ENCODE measurements at regions not wholly inside any gene's neighbourhood (a gene's known extent, or its start where the extent isn't known, plus 50 kb on each side); places are given as distances from the start of the nearest gene placed in this dataset.

DNA sequence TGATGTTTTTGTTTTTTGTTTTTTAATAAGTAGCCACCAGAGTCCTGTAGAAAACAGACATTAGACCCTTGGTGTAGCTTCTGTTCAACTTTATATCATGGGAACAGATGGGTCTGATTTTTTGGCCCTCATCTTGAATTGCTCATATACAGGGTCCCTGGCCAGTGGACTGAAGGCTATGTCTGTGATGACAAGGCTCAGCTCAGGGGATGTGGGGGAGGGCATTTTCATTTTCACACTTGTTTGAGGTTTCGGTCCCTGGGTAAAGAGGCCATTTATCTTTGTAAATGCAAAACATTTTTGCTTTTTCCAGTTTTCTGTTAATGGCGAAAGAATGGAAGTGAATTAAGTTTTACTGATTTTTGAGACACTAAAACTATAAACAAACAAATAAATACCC is 257.6 kb upstream of the PHYHIPL start:
- TF ChIP-seq, protein P1, sequence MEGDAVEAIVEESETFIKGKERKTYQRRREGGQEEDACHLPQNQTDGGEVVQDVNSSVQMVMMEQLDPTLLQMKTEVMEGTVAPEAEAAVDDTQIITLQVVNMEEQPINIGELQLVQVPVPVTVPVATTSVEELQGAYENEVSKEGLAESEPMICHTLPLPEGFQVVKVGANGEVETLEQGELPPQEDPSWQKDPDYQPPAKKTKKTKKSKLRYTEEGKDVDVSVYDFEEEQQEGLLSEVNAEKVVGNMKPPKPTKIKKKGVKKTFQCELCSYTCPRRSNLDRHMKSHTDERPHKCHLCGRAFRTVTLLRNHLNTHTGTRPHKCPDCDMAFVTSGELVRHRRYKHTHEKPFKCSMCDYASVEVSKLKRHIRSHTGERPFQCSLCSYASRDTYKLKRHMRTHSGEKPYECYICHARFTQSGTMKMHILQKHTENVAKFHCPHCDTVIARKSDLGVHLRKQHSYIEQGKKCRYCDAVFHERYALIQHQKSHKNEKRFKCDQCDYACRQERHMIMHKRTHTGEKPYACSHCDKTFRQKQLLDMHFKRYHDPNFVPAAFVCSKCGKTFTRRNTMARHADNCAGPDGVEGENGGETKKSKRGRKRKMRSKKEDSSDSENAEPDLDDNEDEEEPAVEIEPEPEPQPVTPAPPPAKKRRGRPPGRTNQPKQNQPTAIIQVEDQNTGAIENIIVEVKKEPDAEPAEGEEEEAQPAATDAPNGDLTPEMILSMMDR (IDR thresholded peaks at IDR 0.05), result no peak
- H3K4me1 ChIP-seq (ENCODE audit: control insufficient read depth in 1 of 2, low read depth in 2 of 2), result peaks cover 0 to 19% of the 10 kb centered on the region in 2 donors
- H3K27me3 ChIP-seq (replicated peaks; ENCODE audit: insufficient read depth), result no peaks in the 10 kb centered on the region
- no peak overlapping the region for H3K27ac ChIP-seq
- ATAC-seq (ENCODE audit: insufficient number of reproducible peaks, low FRiP score, low read depth) (no peak), DNase-seq (ENCODE audit: low spot score) (no peak)
- no peaks in the 10 kb centered on the region for H3K9me3 ChIP-seq
- H3K36me3 ChIP-seq, result no peaks in the 10 kb centered on the region
- H3K4me3 ChIP-seq, result no peak overlapping the region

DNA sequence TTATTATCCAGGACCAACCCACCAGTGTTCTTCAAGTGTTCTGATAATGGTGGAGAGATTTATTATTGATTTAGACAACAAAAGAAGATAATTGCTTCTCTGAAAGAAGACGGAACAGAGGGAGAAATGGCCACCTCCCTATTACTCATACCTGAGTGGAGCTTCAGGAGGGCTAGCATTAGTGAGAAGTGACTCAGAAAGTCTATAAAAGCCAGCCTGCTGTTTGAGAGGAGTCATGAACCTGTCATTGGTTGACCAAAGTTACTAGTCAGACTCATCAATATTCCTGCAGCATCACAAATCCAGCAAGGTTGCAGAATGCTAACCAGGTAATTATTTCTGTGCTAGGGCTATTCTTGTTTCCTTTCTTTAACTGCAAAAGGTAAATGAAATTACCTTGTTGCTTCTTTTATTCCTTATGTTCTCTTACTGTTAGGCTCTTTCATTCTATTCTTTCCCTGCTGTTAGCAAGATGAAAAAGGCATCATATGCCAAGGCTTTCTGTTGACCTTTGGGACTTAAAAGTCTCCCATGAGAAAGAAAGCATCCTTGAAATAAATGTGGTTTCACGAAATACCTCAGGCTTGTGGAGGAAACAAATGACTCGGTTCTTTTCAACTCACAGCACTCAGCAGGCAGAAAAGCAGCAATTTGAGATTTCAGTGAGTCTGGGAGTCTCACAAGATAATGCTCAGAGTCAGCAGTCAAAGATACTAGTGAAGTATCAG is 256.4 kb upstream of the PHYHIPL start:
- Histone ChIP-seq H3K4me1 (ENCODE audit: control insufficient read depth in 1 of 2, low read depth in 2 of 2) (peaks cover 0 to 19% of the 10 kb centered on the region in 2 donors), H3K27ac (no peak overlapping the region), H3K9me3 (no peaks in the 10 kb centered on the region), H3K4me3 (no peak overlapping the region), H3K27me3 (replicated peaks; ENCODE audit: insufficient read depth) (no peaks in the 10 kb centered on the region), H3K36me3 (no peaks in the 10 kb centered on the region)
- TF ChIP-seq, protein P1 (IDR thresholded peaks at IDR 0.05), result no peak
- ATAC-seq (ENCODE audit: insufficient number of reproducible peaks, low FRiP score, low read depth), result no peak
- DNase-seq (ENCODE audit: low spot score), result no peak

DNA sequence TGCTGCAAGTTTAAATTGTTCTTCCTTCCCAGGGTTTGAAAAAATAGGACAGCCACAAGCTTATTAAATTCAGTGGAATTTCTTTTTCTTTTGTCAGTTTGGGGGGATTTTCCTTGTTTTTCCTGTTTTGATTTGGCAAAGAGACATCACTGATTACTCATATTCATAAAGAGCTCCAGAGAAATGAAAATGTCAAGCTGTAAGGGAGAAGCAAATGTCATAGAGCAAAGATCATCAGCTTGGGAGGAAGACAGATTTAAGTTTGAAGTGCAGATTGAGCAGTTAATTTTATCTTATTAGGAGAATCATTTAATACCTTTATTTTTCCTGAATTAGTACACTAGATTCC is 255.8 kb upstream of the PHYHIPL start:
- H3K27ac ChIP-seq, result no peak overlapping the region
- no peak for DNase-seq (ENCODE audit: low spot score)
- no peaks in the 10 kb centered on the region for H3K36me3 ChIP-seq
- H3K4me3 ChIP-seq, result no peak overlapping the region
- ATAC-seq (ENCODE audit: insufficient number of reproducible peaks, low FRiP score, low read depth), result no peak
- no peaks in the 10 kb centered on the region for H3K9me3 ChIP-seq
- H3K4me1 ChIP-seq (ENCODE audit: control insufficient read depth in 1 of 2, low read depth in 2 of 2), result peaks cover 0 to 19% of the 10 kb centered on the region in 2 donors
- no peaks in the 10 kb centered on the region for H3K27me3 ChIP-seq (replicated peaks; ENCODE audit: insufficient read depth)
- TF ChIP-seq, protein P1 (IDR thresholded peaks at IDR 0.05), result no peak

DNA sequence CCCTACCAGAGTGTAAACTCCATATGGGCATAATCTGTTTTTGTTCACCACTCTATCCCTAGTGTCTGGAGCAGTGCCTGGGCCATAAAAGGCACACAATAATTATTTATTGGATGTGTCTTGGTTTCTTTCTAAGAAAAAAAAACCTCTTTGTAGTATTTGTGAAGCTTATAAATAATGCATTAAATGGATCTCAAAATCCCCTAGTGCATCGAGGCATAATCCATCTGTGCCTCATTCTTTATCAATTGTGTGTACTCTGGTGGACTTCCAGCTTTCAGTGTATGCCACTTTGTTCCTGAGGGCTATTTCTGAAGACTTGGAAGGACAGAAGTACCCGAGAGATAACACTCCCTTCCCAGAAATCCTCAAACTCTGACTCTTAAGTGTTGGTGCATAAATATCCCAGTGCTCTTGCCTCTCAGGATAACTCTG is 255.0 kb upstream of the PHYHIPL start:
- ATAC-seq (ENCODE audit: insufficient number of reproducible peaks, low FRiP score, low read depth), result no peak
- no peak overlapping the region for H3K27ac ChIP-seq
- TF ChIP-seq, protein P1 (IDR thresholded peaks at IDR 0.05), result no peak
- H3K36me3 ChIP-seq, result no peaks in the 10 kb centered on the region
- no peak for DNase-seq (ENCODE audit: low spot score)
- peaks cover 0 to 19% of the 10 kb centered on the region in 2 donors for H3K4me1 ChIP-seq (ENCODE audit: control insufficient read depth in 1 of 2, low read depth in 2 of 2)
- H3K9me3 ChIP-seq, result no peaks in the 10 kb centered on the region
- H3K27me3 ChIP-seq (replicated peaks; ENCODE audit: insufficient read depth), result no peaks in the 10 kb centered on the region
- H3K4me3 ChIP-seq, result no peak overlapping the region

DNA sequence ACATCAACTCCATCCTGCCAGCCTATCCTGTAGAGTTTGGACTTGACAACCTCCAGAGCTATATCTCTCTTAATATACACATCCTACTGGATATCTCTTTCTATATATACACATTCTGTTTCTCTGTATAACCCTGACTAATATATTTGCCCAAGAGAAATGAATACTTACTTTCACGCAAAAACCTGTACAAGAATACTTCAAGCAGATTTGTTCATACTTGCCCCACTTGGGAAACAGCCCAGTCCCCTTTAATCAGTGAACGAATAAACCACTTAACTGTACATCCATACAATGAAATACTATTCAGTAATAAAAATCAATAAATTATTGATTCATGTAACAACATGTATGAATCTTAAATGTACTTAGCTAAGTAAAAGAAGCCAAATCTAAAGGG is 251.1 kb upstream of the PHYHIPL start:
- Histone ChIP-seq H3K4me1 (ENCODE audit: control insufficient read depth in 1 of 2, low read depth in 2 of 2) (peaks cover 0 to 13% of the 10 kb centered on the region in 2 donors), H3K27me3 (replicated peaks; ENCODE audit: insufficient read depth) (no peaks in the 10 kb centered on the region), H3K36me3 (no peaks in the 10 kb centered on the region), H3K4me3 (no peak overlapping the region), H3K27ac (no peak overlapping the region), H3K9me3 (no peaks in the 10 kb centered on the region)
- ATAC-seq (ENCODE audit: insufficient number of reproducible peaks, low FRiP score, low read depth) (no peak), DNase-seq (ENCODE audit: low spot score) (no peak)
- TF ChIP-seq, protein P1 (IDR thresholded peaks at IDR 0.05), result no peak
